OCI-LY7 (cell line): ENCODE measurements at regions not wholly inside any gene's neighbourhood (a gene's known extent, or its start where the extent isn't known, plus 50 kb on each side); places are given as distances from the start of the nearest gene placed in this dataset.

Experiments used
- BruUV-seq: library from RNA; stranded (reverse); fragments of 400-500 nt; replicated peaks from 2 replicates; lab custom pipeline; 2021; lab: Mats Ljungman, UMichigan
- CTCF ChIA-PET: fragments of 300-600 bp; sonication (Branson Sonifier 250); formaldehyde crosslinking; loops from one replicate; lab custom pipeline; 2022; ENCODE audit warnings: antibody characterized with exemption; ENCODE audit not compliant: unreplicated experiment; lab: Charles Lee
- POLR2A ChIA-PET: fragments of 300-600 bp; sonication (Branson Sonifier 250); formaldehyde crosslinking; loops from one replicate; lab custom pipeline; 2022; ENCODE audit warnings: antibody characterized with exemption; lab: Charles Lee
- DNase-seq: peaks from one replicate; pipeline ENCODE4 v3.0.0-alpha.2; 2015; ENCODE audit warnings: low spot score
- H2AFZ ChIP-seq: fragments of 200-600 bp; sonication (generic), shearing (Covaris generic); 2 replicates; pipeline ENCODE4 v1.6.1; 2014; ENCODE audit warnings: mild to moderate bottlenecking, antibody characterized with exemption, low read length, moderate library complexity
- H3K27ac ChIP-seq: fragments of 200-600 bp; sonication (generic); 2 replicates; pipeline ENCODE4 v1.5.1; 2014; ENCODE audit warnings: mixed run types, low read depth, mild to moderate bottlenecking, moderate library complexity, low read length, inconsistent platforms; ENCODE audit not compliant: poor library complexity, severe bottlenecking
- H3K36me3 ChIP-seq: fragments of 200-600 bp; sonication (generic); 2 replicates; pipeline ENCODE4 v1.6.1; 2014; ENCODE audit warnings: mild to moderate bottlenecking, antibody characterized with exemption, low read length, moderate library complexity, mixed read lengths; ENCODE audit not compliant: insufficient read depth
- H3K4me1 ChIP-seq: fragments of 200-600 bp; sonication (generic); 2 replicates; pipeline ENCODE4 v1.5.1; 2014; ENCODE audit warnings: mild to moderate bottlenecking, low read length; ENCODE audit not compliant: insufficient read depth, poor library complexity, severe bottlenecking
- H3K4me2 ChIP-seq: fragments of 200-600 bp; sonication (generic); 2 replicates; pipeline ENCODE4 v1.6.1; 2014; ENCODE audit warnings: mild to moderate bottlenecking, low read length
- H3K4me3 ChIP-seq: fragments of 200-600 bp; sonication (generic); 2 replicates; pipeline ENCODE4 v1.5.1; 2014; ENCODE audit warnings: mild to moderate bottlenecking, low read depth, low read length; ENCODE audit not compliant: poor library complexity, severe bottlenecking
- H3K79me2 ChIP-seq: fragments of 200-600 bp; sonication (generic); 2 replicates; pipeline ENCODE4 v1.6.1; 2016; ENCODE audit warnings: low read depth, mild to moderate bottlenecking, low read length, moderate library complexity, mixed read lengths; ENCODE audit not compliant: insufficient read depth
- H3K9me2 ChIP-seq: fragments of 200-600 bp; sonication (generic); 2 replicates; pipeline ENCODE4 v1.6.1; 2016; ENCODE audit warnings: mild to moderate bottlenecking, low read length, mixed read lengths; ENCODE audit not compliant: insufficient read depth
- H3K9me3 ChIP-seq: fragments of 200-600 bp; sonication (generic); 2 replicates; pipeline ENCODE4 v1.6.1; 2014; ENCODE audit warnings: mild to moderate bottlenecking, mixed run types, low read length, mixed read lengths
- H4K20me1 ChIP-seq: fragments of 200-600 bp; sonication (generic); 2 replicates; pipeline ENCODE4 v1.6.1; 2014; ENCODE audit warnings: mild to moderate bottlenecking, antibody characterized with exemption, low read length, moderate library complexity, mixed read lengths; ENCODE audit not compliant: insufficient read depth
- CTCF ChIP-seq: fragments of 200-600 bp; sonication (generic); conservative IDR thresholded peaks from 2 replicates; pipeline ENCODE4 v1.5.1; 2014; ENCODE audit warnings: mild to moderate bottlenecking, antibody characterized with exemption, low read length, moderate library complexity, mixed read lengths
- EZH2phosphoT487 ChIP-seq: fragments of 200-600 bp; sonication (generic); IDR thresholded peaks from 2 replicates; pipeline ENCODE4 v1.6.1; 2018; ENCODE audit warnings: low read depth, borderline replicate concordance, mild to moderate bottlenecking, mixed run types, antibody characterized with exemption, low read length, moderate library complexity, mixed read lengths
- intact Hi-C: fragments of 100-400 bp; cut with micrococcal nuclease; formaldehyde crosslinking; loops from one replicate; pipeline ENCODE4 v1.10.0; 2022; ENCODE audit not compliant: unreplicated experiment

GRCh38 chr3:194960446-194961032 lies 274.9 kb downstream of the FAM43A start:
- no peaks in the 10 kb centered on the region for H3K4me1 ChIP-seq
- H4K20me1 ChIP-seq: no peaks in the 10 kb centered on the region
- no peak overlapping the region for H3K4me2 ChIP-seq
- no peak overlapping the region for H2AFZ ChIP-seq
- H3K4me3 ChIP-seq: no peak overlapping the region
- H3K79me2 ChIP-seq: no peaks in the 10 kb centered on the region
- H3K9me2 ChIP-seq: no peaks in the 10 kb centered on the region
- no peak for TF ChIP-seq CTCF
- no peak for TF ChIP-seq EZH2phosphoT487
- BruUV-seq: no TSS peak
- POLR2A ChIA-PET: interaction anchor here (0.5 to 0.6 kb wide), 2 partner anchors 326 to 561 kb away, joined by 4 to 7 read pairs; no protein-coding TSS in a partner anchor
- no peaks in the 10 kb centered on the region for H3K36me3 ChIP-seq
- no peak overlapping the region for H3K27ac ChIP-seq
- no peak for DNase-seq
- intact Hi-C loops: no loop called here
- CTCF ChIA-PET: no interaction called here
- no peaks in the 10 kb centered on the region for H3K9me3 ChIP-seq

- Histone ChIP-seq H3K4me3 (no peak overlapping the region), H3K9me2 (no peaks in the 10 kb centered on the region), H3K36me3 (no peaks in the 10 kb centered on the region), H3K27ac (no peak overlapping the region), H4K20me1 (no peaks in the 10 kb centered on the region), H3K4me1 (no peaks in the 10 kb centered on the region), H2AFZ (no peak overlapping the region), H3K4me2 (no peak overlapping the region), H3K79me2 (no peaks in the 10 kb centered on the region), H3K9me3 (no peaks in the 10 kb centered on the region)
- intact Hi-C loops: no loop called here
- DNase-seq: no peak
- BruUV-seq: no TSS peak
- TF ChIP-seq CTCF: no peak
- TF ChIP-seq EZH2phosphoT487: no peak
- CTCF ChIA-PET: no interaction called here
- POLR2A ChIA-PET: interaction anchor here (0.5 kb wide), 1 partner anchor 561 kb away, joined by 4 read pairs; no protein-coding TSS in a partner anchor
Measured at GRCh38 chr3:194961149-194961548, 275.5 kb downstream of the FAM43A start.

- Histone ChIP-seq H4K20me1 (no peaks in the 10 kb centered on the region), H3K4me2 (no peak overlapping the region), H3K9me2 (no peaks in the 10 kb centered on the region), H3K27ac (no peak overlapping the region), H3K79me2 (no peaks in the 10 kb centered on the region), H3K9me3 (no peaks in the 10 kb centered on the region), H3K4me3 (no peak overlapping the region), H2AFZ (no peak overlapping the region), H3K36me3 (no peaks in the 10 kb centered on the region), H3K4me1 (no peaks in the 10 kb centered on the region)
- TF ChIP-seq EZH2phosphoT487 (no peak), CTCF (no peak)
- ChIA-PET CTCF (no interaction called here), POLR2A (no interaction called here)
- intact Hi-C loops: no loop called here
- DNase-seq: no peak
- no TSS peak for BruUV-seq
Measured at GRCh38 chr3:194961571-194961970, 275.9 kb downstream of the FAM43A start.
